Activated naive CD8-positive, alpha-beta T cell treated with anti-CD3 and anti-CD28 coated beads, Interleukin-2, amount 50 U/mL, for 24 hours (primary cell): ENCODE measurements at regions not wholly inside any gene's neighbourhood (a gene's known extent, or its start where the extent isn't known, plus 50 kb on each side); places are given as distances from the start of the nearest gene placed in this dataset.
"Not testable (repeated sequence)": the region's sequence is repeated elsewhere in the genome, so short reads cannot be mapped to it uniquely, and the experiment has no call there.

Experiments used
- ATAC-seq: fragments of 150-1000 bp; cut with Tn5 transposase; one replicate; pipeline ENCODE4 v1.10.0; 2021
- DNase-seq: peaks from one replicate; pipeline ENCODE4 v3.0.0; 2021
- H3K27ac Mint-ChIP-seq: one replicate; pipeline ENCODE4 v1.8.0; 2021; ENCODE audit warnings: mild to moderate bottlenecking, mixed read lengths
- H3K27me3 Mint-ChIP-seq: one replicate; pipeline ENCODE4 v1.8.0; 2021; ENCODE audit warnings: mixed read lengths
- H3K36me3 Mint-ChIP-seq: one replicate; pipeline ENCODE4 v1.8.0; 2021; ENCODE audit warnings: low read depth, mixed read lengths
- H3K4me1 Mint-ChIP-seq: one replicate; pipeline ENCODE4 v1.8.0; 2021; ENCODE audit warnings: mixed read lengths
- H3K4me3 Mint-ChIP-seq: one replicate; pipeline ENCODE4 v1.8.0; 2021; ENCODE audit warnings: mild to moderate bottlenecking, moderate library complexity, mixed read lengths
- H3K9me3 Mint-ChIP-seq: one replicate; pipeline ENCODE4 v1.8.0; 2021; ENCODE audit warnings: mixed read lengths

DNA sequence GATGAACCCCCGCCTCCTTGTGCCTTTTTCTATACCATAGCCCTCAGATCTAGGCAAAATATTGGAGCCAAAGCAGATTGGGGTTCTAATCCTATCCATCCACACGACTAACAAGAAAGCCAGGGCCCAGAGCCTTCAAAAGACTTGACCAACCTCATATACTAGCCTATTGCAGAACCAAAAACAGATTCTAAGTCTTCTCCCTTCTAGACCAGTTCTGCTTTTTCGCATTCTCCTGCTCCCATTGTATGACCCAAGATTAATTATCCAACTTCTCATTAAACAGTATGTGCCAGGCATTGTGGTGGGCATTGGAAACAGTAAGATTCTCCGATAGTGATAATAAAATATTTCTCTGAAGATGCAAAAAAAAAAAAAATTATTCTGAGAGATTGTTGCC lies 113.7 kb upstream of the JARID2 start:
- ATAC-seq (no peak), DNase-seq (no peak)
- Mint-ChIP-seq H3K4me3 (no peak overlapping the region), H3K4me1 (peaks cover 21% of the 10 kb centered on the region), H3K9me3 (no peaks in the 10 kb centered on the region), H3K27me3 (no peaks in the 10 kb centered on the region), H3K36me3 (no peaks in the 10 kb centered on the region), H3K27ac (no peak overlapping the region)

DNA sequence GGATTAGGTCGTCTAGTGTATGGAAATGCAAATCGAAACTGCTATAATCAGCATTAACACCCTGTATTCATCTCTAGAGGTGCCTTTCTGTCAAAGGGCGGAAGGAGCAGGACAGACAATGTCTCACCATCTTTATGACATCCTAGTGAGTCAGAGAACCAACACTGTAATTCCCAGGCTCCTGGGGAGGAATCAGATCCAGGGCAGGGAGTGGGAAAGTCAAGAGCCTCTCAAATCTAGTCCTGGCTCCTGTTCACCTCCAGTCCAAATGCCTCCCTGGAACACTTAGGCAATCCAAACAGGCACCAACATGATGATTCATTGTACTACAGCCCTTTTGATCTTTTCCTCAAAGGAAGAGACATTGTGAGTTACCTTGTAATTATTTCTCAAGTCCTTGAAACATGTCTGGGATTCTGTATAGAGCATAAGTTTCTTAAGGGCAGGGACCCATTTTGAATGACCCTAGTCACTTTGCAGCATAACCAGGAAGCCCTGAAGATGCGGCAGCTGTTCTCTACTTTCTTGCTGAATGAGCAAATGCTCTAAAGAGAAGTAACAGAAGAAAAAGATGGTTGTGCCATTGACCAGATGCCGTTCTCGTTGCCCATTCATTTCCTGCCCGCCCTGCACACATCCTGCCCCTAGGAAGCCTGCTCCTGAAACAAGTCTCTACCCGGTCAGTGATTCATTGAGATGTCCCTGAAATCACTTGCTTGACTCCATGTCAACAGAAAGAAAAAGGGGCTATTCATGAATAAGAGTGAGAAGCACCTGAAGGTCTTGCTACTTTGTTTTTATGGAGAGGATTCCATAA lies 112.8 kb upstream of the JARID2 start:
- Mint-ChIP-seq H3K4me3 (no peak overlapping the region), H3K27me3 (no peaks in the 10 kb centered on the region), H3K27ac (no peak overlapping the region), H3K36me3 (no peaks in the 10 kb centered on the region), H3K9me3 (no peaks in the 10 kb centered on the region), H3K4me1 (peaks cover 23% of the 10 kb centered on the region)
- DNase-seq, result no peak
- no peak for ATAC-seq

DNA sequence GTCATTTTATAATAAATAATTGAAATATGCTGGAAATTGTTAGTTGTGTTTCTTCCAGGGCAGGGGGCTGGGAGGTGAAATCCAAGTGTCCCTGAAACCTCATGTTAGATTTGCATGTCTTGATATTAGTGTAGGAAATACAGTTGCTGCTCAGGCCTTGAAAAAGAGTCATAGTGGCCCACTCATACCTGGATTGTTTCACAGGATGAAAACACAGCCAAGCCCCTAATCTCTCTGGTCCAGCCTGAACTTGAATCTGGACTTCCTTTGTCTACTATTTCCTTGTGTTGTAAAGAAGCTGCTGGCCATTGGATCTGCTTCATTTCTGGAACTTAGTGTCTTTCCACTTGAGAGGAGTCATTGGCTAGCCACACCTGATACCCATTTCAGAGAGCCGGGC lies 108.8 kb upstream of the JARID2 start:
- DNase-seq (no peak), ATAC-seq (no peak)
- H3K4me3 Mint-ChIP-seq, result no peak overlapping the region

DNA sequence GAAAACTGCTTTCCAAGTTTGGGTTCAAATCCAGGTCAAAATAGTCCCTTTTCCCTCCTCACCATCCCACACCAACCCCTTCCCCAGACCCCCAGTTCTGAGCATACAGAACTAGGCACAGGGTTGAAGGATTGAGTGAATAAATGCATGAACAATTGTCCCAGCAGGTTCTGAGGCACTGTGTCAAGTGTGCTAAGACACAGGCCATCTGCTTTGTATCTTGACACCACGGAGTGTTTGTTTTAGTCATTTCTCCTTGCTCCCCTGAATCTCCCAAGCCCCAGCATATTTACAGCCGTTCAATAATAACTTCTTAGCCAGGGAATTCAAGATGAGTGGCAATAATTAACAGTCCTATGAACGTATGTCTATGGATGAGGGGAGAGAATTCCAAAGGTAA lies 102.8 kb upstream of the JARID2 start:
- H3K4me3 Mint-ChIP-seq, result no peak overlapping the region
- H3K27me3 Mint-ChIP-seq, result no peaks in the 10 kb centered on the region
- H3K27ac Mint-ChIP-seq, result no peak overlapping the region
- H3K4me1 Mint-ChIP-seq, result no peaks in the 10 kb centered on the region
- ATAC-seq, result no peak
- no peaks in the 10 kb centered on the region for H3K9me3 Mint-ChIP-seq
- no peaks in the 10 kb centered on the region for H3K36me3 Mint-ChIP-seq
- no peak for DNase-seq

More for the DNA sequence above, 108.8 kb upstream of the JARID2 start:
- Mint-ChIP-seq H3K36me3 (no peaks in the 10 kb centered on the region), H3K27me3 (no peaks in the 10 kb centered on the region), H3K27ac (no peak overlapping the region), H3K9me3 (no peaks in the 10 kb centered on the region), H3K4me1 (peaks cover 4% of the 10 kb centered on the region)

DNA sequence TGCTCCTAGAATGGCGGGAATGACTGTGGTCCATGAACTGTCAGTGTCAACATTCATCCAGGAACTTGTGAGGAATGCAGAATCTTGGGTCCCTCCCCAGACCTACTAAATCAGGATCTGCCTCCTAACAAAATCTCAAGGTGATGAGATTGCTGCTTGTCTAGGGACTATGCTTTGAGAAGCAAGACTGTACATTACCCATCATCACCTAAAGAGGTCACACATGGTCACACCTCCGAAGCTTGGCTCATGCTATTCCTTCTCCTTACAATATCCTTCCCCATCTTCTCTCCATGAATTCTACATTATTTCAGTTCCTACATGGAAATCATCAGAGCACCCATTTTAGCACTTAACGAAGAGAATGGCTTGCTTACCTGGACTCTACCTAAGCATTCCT lies 102.3 kb upstream of the JARID2 start:
- ATAC-seq (no peak), DNase-seq (no peak)
- Mint-ChIP-seq H3K36me3 (no peaks in the 10 kb centered on the region), H3K9me3 (no peaks in the 10 kb centered on the region), H3K27ac (no peak overlapping the region), H3K4me1 (peaks cover under 1% of the 10 kb centered on the region), H3K27me3 (peaks cover under 1% of the 10 kb centered on the region), H3K4me3 (no peak overlapping the region)

DNA sequence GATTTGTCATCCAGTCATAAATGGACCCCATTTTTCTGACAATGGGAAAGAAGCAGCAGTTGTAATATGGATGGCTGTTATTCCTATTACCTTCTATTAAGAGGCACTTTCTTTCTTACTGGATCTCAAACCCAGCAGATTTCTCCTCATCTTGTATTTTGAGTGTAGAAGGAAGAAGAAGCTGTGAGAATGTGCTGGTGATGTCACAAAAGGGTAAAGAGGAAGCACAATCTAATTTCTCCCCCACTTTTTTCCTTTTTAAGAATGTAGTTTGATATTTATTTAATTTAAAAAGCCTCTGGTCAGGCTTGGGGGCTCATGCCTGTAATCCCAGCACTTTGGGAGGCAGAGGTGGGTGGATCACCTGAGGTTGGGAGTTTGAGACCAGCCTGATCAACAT lies 100.0 kb upstream of the JARID2 start:
- H3K36me3 Mint-ChIP-seq, result no peaks in the 10 kb centered on the region
- H3K9me3 Mint-ChIP-seq, result no peaks in the 10 kb centered on the region
- peaks cover 2% of the 10 kb centered on the region for H3K4me1 Mint-ChIP-seq
- no peak for DNase-seq
- no peak overlapping the region for H3K27ac Mint-ChIP-seq
- no peak for ATAC-seq
- H3K27me3 Mint-ChIP-seq, result peaks cover 2% of the 10 kb centered on the region
- H3K4me3 Mint-ChIP-seq, result no peak overlapping the region

DNA sequence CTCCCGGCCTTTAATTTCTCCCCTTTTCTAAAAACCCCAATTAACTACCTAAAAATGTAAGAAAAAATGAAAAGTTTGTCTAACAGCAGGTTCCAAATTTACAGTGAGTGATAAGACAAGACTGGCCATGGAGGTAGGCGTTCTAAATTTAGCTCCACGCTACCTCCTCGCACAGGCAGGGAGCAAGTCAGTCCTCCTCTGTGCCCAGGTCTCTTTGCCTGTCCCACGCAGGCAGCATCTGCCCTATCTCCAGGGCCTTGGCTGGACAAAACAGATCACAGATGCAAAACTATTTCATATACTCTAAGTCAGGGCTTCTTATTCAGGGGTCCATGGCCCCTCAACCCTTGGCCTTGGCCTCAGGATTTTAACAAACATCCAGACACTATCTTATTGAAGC lies 98.0 kb upstream of the JARID2 start:
- DNase-seq (no peak), ATAC-seq (no peak)
- no peaks in the 10 kb centered on the region for H3K9me3 Mint-ChIP-seq
- no peak overlapping the region for H3K4me3 Mint-ChIP-seq
- no peak overlapping the region for H3K27ac Mint-ChIP-seq
- no peaks in the 10 kb centered on the region for H3K36me3 Mint-ChIP-seq
- H3K4me1 Mint-ChIP-seq, result peaks cover 2% of the 10 kb centered on the region
- H3K27me3 Mint-ChIP-seq, result peaks cover 2% of the 10 kb centered on the region

DNA sequence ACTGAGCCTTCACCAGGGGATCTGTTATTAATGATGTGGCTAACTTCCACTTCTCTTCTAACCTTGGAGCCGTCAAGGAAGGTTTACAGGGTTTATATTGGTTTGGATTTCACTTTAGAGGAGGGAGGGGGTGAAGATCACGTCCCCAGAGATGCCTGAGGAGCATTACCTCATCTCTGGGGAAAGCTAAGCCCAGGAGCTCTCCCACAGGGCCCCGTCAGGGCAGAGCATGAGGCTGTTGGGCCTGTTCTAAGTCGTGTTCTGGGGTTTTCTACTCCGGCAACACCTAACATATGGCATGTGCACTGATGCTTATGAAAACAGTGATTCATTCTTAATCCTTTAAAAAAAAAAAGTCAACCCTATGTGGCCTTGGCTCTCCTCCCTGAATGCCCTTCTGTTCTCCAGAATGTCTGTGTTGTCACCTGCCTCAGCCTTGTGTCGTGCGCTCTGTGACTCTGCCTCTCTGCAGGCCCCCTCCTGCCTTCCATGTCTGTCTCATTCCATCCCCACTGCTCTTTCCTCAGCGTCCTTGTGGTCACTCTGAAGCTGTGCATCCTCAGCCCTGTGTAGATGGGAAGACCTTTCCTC lies 97.4 kb upstream of the JARID2 start:
- H3K9me3 Mint-ChIP-seq, result no peaks in the 10 kb centered on the region
- DNase-seq (no peak), ATAC-seq (peak; percentile 46)
- H3K4me1 Mint-ChIP-seq, result peaks cover 2% of the 10 kb centered on the region
- H3K4me3 Mint-ChIP-seq, result no peak overlapping the region
- peaks cover 2% of the 10 kb centered on the region for H3K27me3 Mint-ChIP-seq
- H3K36me3 Mint-ChIP-seq, result no peaks in the 10 kb centered on the region
- no peak overlapping the region for H3K27ac Mint-ChIP-seq

DNA sequence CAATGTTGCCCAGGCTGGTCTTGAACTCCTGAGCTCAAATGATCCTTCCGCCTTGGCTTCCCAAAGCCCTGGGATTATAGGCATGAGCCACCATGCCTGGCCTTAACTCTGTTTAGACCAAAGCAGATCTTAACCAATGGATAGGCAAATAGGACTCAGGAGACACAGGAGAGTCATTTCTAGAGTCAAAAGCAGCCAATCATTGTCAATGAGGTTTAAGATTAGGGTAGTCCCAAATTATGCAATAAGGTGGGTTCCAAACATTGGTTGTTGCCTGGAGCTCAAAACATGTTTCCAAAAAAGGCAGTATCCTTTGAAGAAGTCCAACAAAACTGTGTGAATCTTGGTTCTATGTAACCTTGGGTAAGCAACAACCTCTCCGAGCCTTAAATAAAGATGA lies 95.7 kb upstream of the JARID2 start:
- Mint-ChIP-seq H3K9me3 (no peaks in the 10 kb centered on the region), H3K27ac (no peak overlapping the region), H3K27me3 (peaks cover 2% of the 10 kb centered on the region), H3K36me3 (no peaks in the 10 kb centered on the region), H3K4me1 (peaks cover 2% of the 10 kb centered on the region), H3K4me3 (no peak overlapping the region)
- DNase-seq (no peak), ATAC-seq (no peak)

DNA sequence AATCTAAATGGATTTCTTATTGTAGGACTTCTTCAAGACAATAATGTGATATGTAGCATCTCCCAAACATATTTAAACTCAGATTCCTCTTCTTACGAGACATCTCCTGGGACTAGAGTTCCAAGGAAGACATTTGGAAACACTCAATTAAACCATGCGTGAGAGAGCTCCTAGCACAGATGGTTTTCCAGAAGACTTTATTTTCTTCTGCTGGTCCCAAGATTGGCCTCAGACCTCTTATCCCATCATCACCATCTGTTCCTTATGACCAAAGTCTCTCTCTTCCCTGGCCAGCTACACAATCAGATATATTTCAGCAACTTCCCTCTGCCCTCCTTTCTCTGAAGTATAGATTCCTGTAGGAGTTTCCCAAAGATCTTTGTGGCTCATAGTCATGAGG lies 93.2 kb upstream of the JARID2 start:
- Mint-ChIP-seq H3K27ac (no peak overlapping the region), H3K36me3 (no peaks in the 10 kb centered on the region), H3K4me3 (no peak overlapping the region), H3K27me3 (peaks cover 2% of the 10 kb centered on the region), H3K4me1 (peaks cover 2% of the 10 kb centered on the region), H3K9me3 (no peaks in the 10 kb centered on the region)
- DNase-seq (no peak), ATAC-seq (no peak)

DNA sequence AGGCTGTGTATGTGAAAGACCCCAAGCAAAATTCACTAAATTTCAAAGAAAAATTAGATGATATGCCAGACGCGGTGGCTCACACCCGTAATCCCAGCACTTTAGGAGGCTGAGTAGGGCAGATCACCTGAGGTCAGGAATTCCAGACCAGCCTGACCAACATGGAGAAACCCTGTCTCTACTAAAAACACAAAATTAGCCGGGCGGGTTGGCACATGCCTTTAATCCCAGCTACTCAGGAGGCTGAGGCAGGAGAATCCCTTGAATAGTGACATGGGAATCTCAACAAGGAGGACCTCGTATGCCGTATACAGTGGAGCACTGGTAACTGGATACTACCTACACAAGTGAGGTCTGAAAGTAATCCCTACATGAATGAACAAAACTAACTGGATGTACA lies 92.7 kb upstream of the JARID2 start:
- DNase-seq, result no peak
- Mint-ChIP-seq H3K27ac (no peak overlapping the region), H3K4me3 (no peak overlapping the region)

DNA sequence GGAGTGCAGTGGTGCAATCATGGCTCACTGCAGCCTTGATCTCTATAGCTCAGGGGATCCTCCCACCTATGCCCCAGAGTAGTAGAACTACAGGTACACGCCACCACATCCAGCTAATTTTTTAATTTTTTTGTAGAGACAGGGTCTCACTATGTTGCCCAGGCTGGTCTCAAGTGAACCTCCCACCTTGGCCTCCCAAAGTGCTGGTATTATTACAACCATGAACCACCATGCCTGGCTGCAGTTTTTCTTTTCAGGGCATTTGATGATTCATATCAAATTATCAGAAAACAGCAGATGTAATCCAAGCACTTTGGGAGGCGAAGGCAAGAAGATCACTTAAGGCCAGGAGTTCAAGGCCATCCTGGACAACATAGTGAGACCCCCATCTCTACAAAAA lies 88.4 kb upstream of the JARID2 start:
- ATAC-seq, result no peak
- H3K4me3 Mint-ChIP-seq, result no peak overlapping the region
- H3K27me3 Mint-ChIP-seq, result no peaks in the 10 kb centered on the region
- no peaks in the 10 kb centered on the region for H3K4me1 Mint-ChIP-seq
- no peak overlapping the region for H3K27ac Mint-ChIP-seq
- no peak for DNase-seq
- no peaks in the 10 kb centered on the region for H3K9me3 Mint-ChIP-seq
- no peaks in the 10 kb centered on the region for H3K36me3 Mint-ChIP-seq

More for the DNA sequence above, 92.7 kb upstream of the JARID2 start:
- Mint-ChIP-seq H3K9me3 (no peaks in the 10 kb centered on the region), H3K27me3 (peaks cover 2% of the 10 kb centered on the region), H3K36me3 (no peaks in the 10 kb centered on the region), H3K4me1 (peaks cover 2% of the 10 kb centered on the region)
- ATAC-seq, result no peak

DNA sequence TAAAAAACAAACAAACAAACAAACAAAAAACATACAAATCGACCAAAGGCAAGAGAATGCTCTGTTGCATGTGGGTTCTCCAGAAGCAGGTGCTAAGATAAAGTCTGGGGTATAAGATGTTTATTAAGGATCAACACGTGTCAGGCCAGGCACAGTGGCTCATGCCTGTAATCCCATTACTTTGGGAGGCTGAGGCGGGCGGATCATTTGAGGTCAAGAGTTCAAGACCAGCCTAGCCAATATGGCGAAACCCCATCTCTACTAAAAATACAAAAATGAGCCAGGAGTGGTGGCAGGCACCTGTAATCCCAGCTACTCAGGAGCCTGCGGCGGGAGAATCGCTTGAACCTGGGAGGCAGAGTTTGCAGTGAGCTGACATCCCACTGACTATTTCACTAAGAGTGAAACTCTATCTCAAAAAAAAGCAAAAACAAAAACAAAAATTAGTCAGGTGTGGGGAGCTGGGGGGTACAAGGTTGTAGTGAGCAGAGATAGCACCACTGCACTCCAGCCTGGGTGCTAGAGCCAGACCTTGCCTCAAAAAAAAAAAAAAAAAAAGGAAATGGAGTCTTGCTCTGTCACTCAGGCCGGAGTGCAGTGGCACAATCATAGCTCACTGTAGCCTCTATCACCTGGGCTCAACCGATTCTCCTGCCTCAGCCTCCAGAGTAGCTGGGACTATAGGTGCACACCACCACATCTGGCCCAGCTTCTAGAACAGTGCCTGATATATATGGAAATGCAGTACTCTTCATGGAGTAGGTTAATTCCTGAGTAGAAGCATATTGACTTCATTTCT lies 86.8 kb upstream of the JARID2 start:
- no peak overlapping the region for H3K4me3 Mint-ChIP-seq
- H3K27ac Mint-ChIP-seq, result no peak overlapping the region
- no peaks in the 10 kb centered on the region for H3K9me3 Mint-ChIP-seq
- H3K36me3 Mint-ChIP-seq, result no peaks in the 10 kb centered on the region
- H3K4me1 Mint-ChIP-seq, result no peaks in the 10 kb centered on the region
- DNase-seq (no peak), ATAC-seq (no peak)
- no peaks in the 10 kb centered on the region for H3K27me3 Mint-ChIP-seq

DNA sequence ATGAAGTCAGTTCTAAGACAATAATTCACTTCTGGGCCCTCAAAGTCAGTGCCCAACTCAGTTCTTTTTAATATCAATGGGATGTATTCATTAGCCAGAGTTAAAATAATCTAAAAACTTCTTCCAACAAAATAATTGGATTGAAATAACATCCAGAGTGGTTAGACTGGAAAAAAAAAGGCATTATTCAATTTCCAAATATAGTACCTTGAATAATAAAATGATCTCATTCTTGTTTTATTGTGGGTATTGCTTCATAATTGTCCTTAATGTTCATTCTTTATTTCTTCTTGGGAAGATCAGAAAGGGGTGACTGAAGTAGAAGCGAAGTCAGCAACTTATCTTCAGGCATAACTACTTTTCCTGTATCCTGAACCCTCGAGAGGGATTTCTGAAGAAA lies 85.1 kb upstream of the JARID2 start:
- no peaks in the 10 kb centered on the region for H3K9me3 Mint-ChIP-seq
- no peaks in the 10 kb centered on the region for H3K36me3 Mint-ChIP-seq
- ATAC-seq, result no peak
- H3K27me3 Mint-ChIP-seq, result no peaks in the 10 kb centered on the region
- no peak overlapping the region for H3K27ac Mint-ChIP-seq
- no peak for DNase-seq
- no peak overlapping the region for H3K4me3 Mint-ChIP-seq
- H3K4me1 Mint-ChIP-seq, result no peaks in the 10 kb centered on the region

DNA sequence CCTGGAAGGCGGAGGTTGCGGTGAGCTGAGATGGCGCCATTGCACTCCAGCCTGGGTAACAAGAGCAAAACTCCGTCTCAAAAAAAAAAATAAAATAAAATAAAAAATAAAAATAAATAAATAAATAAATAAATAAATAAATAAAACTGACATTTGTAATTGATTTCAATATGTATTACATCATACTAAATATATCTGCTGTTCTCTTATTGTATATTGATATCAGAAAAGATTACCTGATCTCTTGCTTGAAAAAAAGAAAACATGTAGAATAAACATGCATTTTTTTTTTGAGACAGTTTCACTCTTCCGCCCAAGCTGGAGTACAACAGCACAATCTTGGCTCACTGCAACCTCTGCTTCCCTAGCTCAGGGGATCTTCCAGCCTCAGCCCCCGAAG lies 81.0 kb upstream of the JARID2 start:
- H3K9me3 Mint-ChIP-seq, H3K4me1 Mint-ChIP-seq, DNase-seq, ATAC-seq, H3K27me3 Mint-ChIP-seq, H3K4me3 Mint-ChIP-seq, H3K27ac Mint-ChIP-seq, H3K36me3 Mint-ChIP-seq: not testable (repeated sequence)
